ENCODE measurements at regions not wholly inside any gene's neighbourhood (a gene's known extent, or its start where the extent isn't known, plus 50 kb on each side); places are given as distances from the start of the nearest gene placed in this dataset.
"Not testable (repeated sequence)": the region's sequence is repeated elsewhere in the genome, so short reads cannot be mapped to it uniquely, and the experiment has no call there.

- H3K4me3 ChIP-seq (ENCODE audit: low read length); DNase-seq (ENCODE audit: low read depth): not testable (repeated sequence)
Observed at GRCh38 chrX:134045372-134045771, 60.0 kb upstream of the GPC3 start.

- H3K4me3 ChIP-seq (ENCODE audit: low read length); DNase-seq (ENCODE audit: low read depth): not testable (repeated sequence)
Observed at GRCh38 chrX:134067107-134067506, 81.7 kb upstream of the GPC3 start.

DNA sequence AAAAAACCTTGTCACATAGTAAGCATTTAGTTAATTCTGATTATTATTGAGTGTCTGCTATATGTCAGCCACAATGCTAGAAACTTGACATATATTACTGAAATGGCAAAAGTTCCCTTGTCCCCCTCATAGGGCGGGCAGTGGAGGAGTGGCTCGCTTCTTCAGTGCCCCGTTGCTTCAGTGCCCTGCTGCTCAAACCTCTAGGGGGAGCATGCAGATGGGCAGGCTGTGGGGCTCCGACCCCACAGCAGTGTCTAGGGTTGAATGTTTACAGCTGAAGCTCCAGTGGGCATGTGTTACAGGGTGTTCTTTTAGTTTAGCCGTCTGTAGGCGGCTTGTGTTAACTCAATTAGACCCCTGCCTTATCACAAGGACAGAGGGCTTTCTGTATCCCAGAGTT, 86.5 kb upstream of the GPC3 start:
- not testable (repeated sequence) for H3K4me3 ChIP-seq (ENCODE audit: low read length); DNase-seq (ENCODE audit: low read depth)

- H3K4me3 ChIP-seq (ENCODE audit: low read length): no peak overlapping the region
- TF ChIP-seq CTCF (conservative IDR thresholded peaks at IDR 0.05; ENCODE audit: low read depth, low read length): no peak
- no peak for DNase-seq (ENCODE audit: low read depth)
Observed at GRCh38 chrX:134073341-134073740, 87.9 kb upstream of the GPC3 start.

DNA sequence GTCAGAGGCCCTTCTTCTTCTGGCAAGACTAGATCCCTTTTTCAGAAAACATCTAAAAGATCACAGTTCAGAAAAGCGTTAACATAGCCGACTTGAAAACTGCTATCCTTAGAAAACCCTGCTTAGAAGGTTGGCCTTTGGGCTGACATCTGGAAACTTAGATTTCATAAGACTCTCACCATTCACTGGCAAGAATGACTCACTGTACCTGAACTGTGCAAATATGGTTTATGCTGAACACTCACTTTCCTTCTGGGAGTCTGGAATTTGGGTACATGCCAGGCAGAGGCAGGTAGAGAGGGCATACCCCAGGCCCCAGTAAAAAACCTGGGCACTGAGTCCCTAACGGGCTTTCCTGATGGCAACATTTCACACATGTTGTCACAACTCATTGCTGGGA, 88.8 kb upstream of the GPC3 start:
- no peak for TF ChIP-seq CTCF (conservative IDR thresholded peaks at IDR 0.05; ENCODE audit: low read depth, low read length)
- H3K4me3 ChIP-seq (ENCODE audit: low read length): no peak overlapping the region
- no peak for DNase-seq (ENCODE audit: low read depth)

DNA sequence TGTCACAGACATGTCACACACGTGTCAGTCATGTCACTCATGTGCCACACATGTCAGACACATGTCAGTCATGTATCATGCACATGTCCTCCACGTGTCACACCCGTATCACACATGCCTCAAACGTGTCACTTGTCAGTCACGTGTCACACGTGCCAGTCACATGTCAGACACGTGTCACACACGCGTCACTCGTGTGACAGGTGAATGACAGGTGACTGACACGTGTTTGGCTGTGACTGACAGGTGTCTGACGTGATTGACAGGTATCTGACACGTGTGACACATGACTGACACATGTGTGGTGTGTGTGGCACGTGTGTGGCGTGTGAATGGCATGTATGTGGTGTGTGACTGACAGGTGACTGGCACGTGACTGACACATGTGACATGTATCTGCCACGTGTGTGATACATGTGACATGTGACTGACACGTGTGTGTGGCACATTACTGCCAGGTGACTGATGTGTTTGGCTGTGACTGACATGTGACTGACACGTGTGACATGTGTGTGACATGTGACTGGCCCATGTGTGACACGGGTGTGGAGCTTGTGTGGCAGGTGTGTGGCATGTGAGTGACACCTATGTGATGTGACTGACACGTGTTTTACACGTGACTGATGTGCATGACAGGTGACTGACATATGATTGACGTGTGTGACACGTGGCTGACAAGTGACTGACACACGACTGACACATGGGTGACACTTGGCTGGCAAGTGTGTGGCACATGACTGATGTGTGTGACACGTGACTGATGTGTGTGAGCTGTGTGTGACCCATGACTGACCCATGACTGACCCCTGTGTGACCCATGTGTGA, 90.7 kb upstream of the GPC3 start:
- no peak for DNase-seq (ENCODE audit: low read depth)
- TF ChIP-seq CTCF (conservative IDR thresholded peaks at IDR 0.05; ENCODE audit: low read depth, low read length): no peak
- H3K4me3 ChIP-seq (ENCODE audit: low read length): no peak overlapping the region

DNA sequence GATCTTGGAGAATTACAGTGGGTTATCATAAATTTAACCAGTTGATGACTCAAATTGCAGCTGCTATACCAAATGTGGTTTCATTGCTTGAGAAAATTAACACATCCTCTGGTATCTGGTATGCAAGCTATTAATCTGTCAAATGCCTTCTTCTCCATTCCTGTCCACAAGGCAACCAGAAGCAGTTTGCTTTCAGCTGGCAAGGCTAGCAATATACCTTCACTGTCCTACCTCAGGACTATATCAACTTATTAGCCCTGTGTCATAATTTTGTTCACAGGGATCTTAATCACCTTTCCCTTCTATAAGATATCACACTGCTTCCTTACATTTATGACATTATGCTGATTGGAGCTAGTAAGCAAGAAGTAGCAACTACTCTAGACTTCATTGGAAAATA, 110.0 kb upstream of the GPC3 start:
- H3K4me3 ChIP-seq (ENCODE audit: low read length): no peak overlapping the region

DNA sequence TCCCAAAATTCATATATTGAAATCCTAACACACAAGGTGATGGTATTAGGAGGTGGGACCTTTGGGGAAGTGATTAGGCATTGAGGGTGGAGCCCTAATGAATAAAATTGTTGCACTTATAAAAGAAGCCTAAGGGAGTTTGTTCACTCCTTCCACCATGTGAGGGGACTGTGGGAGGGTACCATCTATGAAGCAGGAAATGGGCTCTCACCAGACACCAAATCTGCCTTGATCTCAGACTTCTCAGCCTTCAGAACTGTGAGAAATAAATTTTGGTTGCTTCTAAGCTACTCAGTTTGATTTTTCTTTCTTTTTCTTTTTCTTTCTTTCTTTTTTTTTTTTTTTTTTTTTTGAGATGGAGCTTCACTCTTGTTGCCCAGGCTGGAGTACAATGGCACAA, 116.2 kb upstream of the GPC3 start:
- no peak for DNase-seq (ENCODE audit: low read depth)
- no peak for TF ChIP-seq CTCF (conservative IDR thresholded peaks at IDR 0.05; ENCODE audit: low read depth, low read length)

More for the DNA sequence above, 110.0 kb upstream of the GPC3 start:
- no peak for DNase-seq (ENCODE audit: low read depth)
- no peak for TF ChIP-seq CTCF (conservative IDR thresholded peaks at IDR 0.05; ENCODE audit: low read depth, low read length)

GRCh38 chrX:134115270-134115669, 121.7 kb upstream of the CCDC160 start:
- TF ChIP-seq CTCF (conservative IDR thresholded peaks at IDR 0.05; ENCODE audit: low read depth, low read length): no peak
- no peak overlapping the region for H3K4me3 ChIP-seq (ENCODE audit: low read length)
- DNase-seq (ENCODE audit: low read depth): no peak

More for the DNA sequence above, 116.2 kb upstream of the GPC3 start:
- H3K4me3 ChIP-seq (ENCODE audit: low read length): no peak overlapping the region

All from retinal pigment epithelial cell (primary cell).